PC-9 (cell line): ENCODE measurements at regions not wholly inside any gene's neighbourhood (a gene's known extent, or its start where the extent isn't known, plus 50 kb on each side); places are given as distances from the start of the nearest gene placed in this dataset.

Experiments
- BruUV-seq: library from RNA; stranded (reverse); fragments of 400-500 nt; replicated peaks from 2 replicates; lab custom pipeline; 2021; lab: Mats Ljungman, UMichigan
- CTCF ChIA-PET: fragments of 300-600 bp; sonication (Branson Sonifier 250); formaldehyde crosslinking; loops from one replicate; lab custom pipeline; 2022; ENCODE audit warnings: antibody characterized with exemption; lab: Charles Lee
- POLR2A ChIA-PET: fragments of 300-600 bp; sonication (Branson Sonifier 250); formaldehyde crosslinking; loops from one replicate; lab custom pipeline; 2022; ENCODE audit warnings: antibody characterized with exemption; ENCODE audit not compliant: unreplicated experiment; lab: Charles Lee
- DNase-seq, 2 experiments: peaks; one replicate each; pipeline versions ENCODE4 v3.0.0 to v3.0.0-alpha.2; 2015 to 2022; ENCODE audit warnings: mixed read lengths in 1 of 2
- H2AFZ ChIP-seq: fragments of 200-600 bp; sonication (generic); 2 replicates; pipeline ENCODE4 v1.8.1; 2017; ENCODE audit warnings: antibody characterized with exemption
- H3F3A ChIP-seq: fragments of 200-600 bp; sonication (generic); 2 replicates; pipeline ENCODE4 v1.8.1; 2017; ENCODE audit warnings: antibody characterized with exemption, mild to moderate bottlenecking, low read depth; ENCODE audit not compliant: insufficient read depth
- H3K27ac ChIP-seq: fragments of 200-600 bp; sonication (generic); 2 replicates; pipeline ENCODE4 v1.6.1; 2016; ENCODE audit warnings: mixed run types
- H3K27me3 ChIP-seq: fragments of 200-600 bp; sonication (generic); 2 replicates; pipeline ENCODE4 v1.6.1; 2016; ENCODE audit warnings: low read depth, mixed run types; ENCODE audit not compliant: insufficient read depth
- H3K36me3 ChIP-seq: fragments of 200-600 bp; sonication (generic); 2 replicates; pipeline ENCODE4 v1.6.1; 2016; ENCODE audit warnings: low read depth, mixed run types
- H3K4me1 ChIP-seq: fragments of 200-600 bp; sonication (generic); replicated peaks from 2 replicates; pipeline ENCODE4 v1.6.1; 2016; ENCODE audit warnings: mixed run types; ENCODE audit not compliant: insufficient read depth
- H3K4me2 ChIP-seq: fragments of 200-600 bp; sonication (generic); 2 replicates; pipeline ENCODE4 v1.6.1; 2017; ENCODE audit warnings: mixed run types
- H3K4me3 ChIP-seq: fragments of 200-600 bp; sonication (generic); 2 replicates; pipeline ENCODE4 v1.6.1; 2016; ENCODE audit warnings: mixed run types
- H3K79me2 ChIP-seq: fragments of 200-600 bp; sonication (generic); 2 replicates; pipeline ENCODE4 v1.6.1; 2017; ENCODE audit warnings: low read depth, mixed run types
- H3K9me2 ChIP-seq: fragments of 200-600 bp; sonication (generic); 2 replicates; pipeline ENCODE4 v1.8.1; 2017; ENCODE audit warnings: mild to moderate bottlenecking; ENCODE audit not compliant: insufficient read depth
- H3K9me3 ChIP-seq: fragments of 200-600 bp; sonication (generic); 2 replicates; pipeline ENCODE4 v1.8.1; 2016; ENCODE audit warnings: low read depth; ENCODE audit not compliant: insufficient read depth
- H4K20me1 ChIP-seq: fragments of 200-600 bp; sonication (generic); 2 replicates; pipeline ENCODE4 v1.8.1; 2017; ENCODE audit not compliant: insufficient read depth
- CTCF ChIP-seq: fragments of 200-600 bp; sonication (generic); conservative IDR thresholded peaks from 2 replicates; pipeline ENCODE4 v1.6.1; 2017; ENCODE audit warnings: mixed run types, antibody characterized with exemption, mild to moderate bottlenecking, moderate library complexity
- EZH2 ChIP-seq: fragments of 200-600 bp; sonication (generic); IDR thresholded peaks from 2 replicates; pipeline ENCODE4 v1.8.0; 2017; ENCODE audit warnings: antibody characterized with exemption, low read depth
- intact Hi-C: fragments of 100-400 bp; cut with micrococcal nuclease; formaldehyde crosslinking; loops from one replicate; pipeline ENCODE4 v1.10.0; 2022; ENCODE audit not compliant: unreplicated experiment

GRCh38 chr10:127679642-127680255 lies 57.2 kb upstream of the FOXI2 start:
- no peaks in the 10 kb centered on the region for H3K4me1 ChIP-seq
- intact Hi-C loops = no loop called here
- no peak for DNase-seq
- no peaks in the 10 kb centered on the region for H3K9me3 ChIP-seq
- no peak overlapping the region for H2AFZ ChIP-seq
- H3K27ac ChIP-seq = no peak overlapping the region
- H3K79me2 ChIP-seq = no peaks in the 10 kb centered on the region
- H3K4me2 ChIP-seq = no peak overlapping the region
- TF ChIP-seq CTCF (peak; percentile 56; the same call in 1 of the 2 replicates), EZH2 (no peak)
- H3K27me3 ChIP-seq = no peaks in the 10 kb centered on the region
- CTCF ChIA-PET = no interaction called here
- no peaks in the 10 kb centered on the region for H3K36me3 ChIP-seq
- H3F3A ChIP-seq = no peaks in the 10 kb centered on the region
- H3K9me2 ChIP-seq = no peaks in the 10 kb centered on the region
- no peak overlapping the region for H3K4me3 ChIP-seq
- BruUV-seq = no TSS peak
- POLR2A ChIA-PET = no interaction called here
- H4K20me1 ChIP-seq = no peaks in the 10 kb centered on the region
